RPMI8226 (cell line): ENCODE measurements at regions not wholly inside any gene's neighbourhood (a gene's known extent, or its start where the extent isn't known, plus 50 kb on each side); places are given as distances from the start of the nearest gene placed in this dataset.

ENCODE experiments used
- DNase-seq: peaks from one replicate; pipeline ENCODE4 v3.0.0-alpha.2; 2015

- no peak for DNase-seq
Observed at GRCh38 chr2:129711816-129712675, 267.4 kb upstream of the RAB6C start.

GRCh38 chr2:129712676-129712985 lies 266.8 kb upstream of the RAB6C start:
- no peak for DNase-seq

GRCh38 chr2:129713337-129713736 lies 266.1 kb upstream of the RAB6C start:
- DNase-seq: no peak

GRCh38 chr2:129716781-129717559 lies 262.5 kb upstream of the RAB6C start:
- DNase-seq: no peak

- no peak for DNase-seq
Observed at GRCh38 chr2:129717560-129718130, 261.8 kb upstream of the RAB6C start.

GRCh38 chr2:129719335-129719734 lies 260.1 kb upstream of the RAB6C start:
- no peak for DNase-seq

- DNase-seq: no peak
Observed at GRCh38 chr2:129720360-129720759, 259.1 kb upstream of the RAB6C start.

GRCh38 chr2:129720761-129721160 lies 258.7 kb upstream of the RAB6C start:
- no peak for DNase-seq

GRCh38 chr2:129721236-129721635 lies 258.2 kb upstream of the RAB6C start:
- DNase-seq: no peak

- DNase-seq: no peak
Observed at GRCh38 chr2:129721846-129722245, 257.6 kb upstream of the RAB6C start.

GRCh38 chr2:129722306-129723019 lies 257.0 kb upstream of the RAB6C start:
- DNase-seq: no peak

GRCh38 chr2:129723277-129724020 lies 256.0 kb upstream of the RAB6C start:
- DNase-seq: no peak

- DNase-seq: no peak
Observed at GRCh38 chr2:129724021-129724757, 255.3 kb upstream of the RAB6C start.

- no peak for DNase-seq
Observed at GRCh38 chr2:129726216-129726615, 253.2 kb upstream of the RAB6C start.

GRCh38 chr2:129727286-129727685 lies 252.2 kb upstream of the RAB6C start:
- DNase-seq: no peak

- DNase-seq: no peak
Observed at GRCh38 chr2:129728035-129728972, 251.2 kb upstream of the RAB6C start.

- DNase-seq: no peak
Observed at GRCh38 chr2:129729011-129729410, 250.5 kb upstream of the RAB6C start.

- DNase-seq: no peak
Observed at GRCh38 chr2:129729646-129730045, 249.8 kb upstream of the RAB6C start.

GRCh38 chr2:129730979-129731378 lies 248.5 kb upstream of the RAB6C start:
- DNase-seq: no peak

- DNase-seq: no peak
Observed at GRCh38 chr2:129731907-129732629, 247.4 kb upstream of the RAB6C start.
